SU-DHL-6 (cell line): ENCODE measurements at regions not wholly inside any gene's neighbourhood (a gene's known extent, or its start where the extent isn't known, plus 50 kb on each side); places are given as distances from the start of the nearest gene placed in this dataset.

Experiments used
- H2AFZ ChIP-seq: fragments of 200-600 bp; sonication (generic); 2 replicates; pipeline ENCODE4 v1.6.1; 2014; ENCODE audit warnings: low read depth, mild to moderate bottlenecking, moderate library complexity, mixed read lengths, antibody characterized with exemption, low read length; ENCODE audit not compliant: severe bottlenecking
- H3F3A ChIP-seq: fragments of 200-600 bp; shearing (Covaris generic); 2 replicates; pipeline ENCODE4 v1.6.0; 2016; ENCODE audit warnings: antibody characterized with exemption, mild to moderate bottlenecking; ENCODE audit not compliant: insufficient read depth
- H3K27ac ChIP-seq: fragments of 200-600 bp; sonication (generic); 2 replicates; pipeline ENCODE4 v1.5.1; 2016; ENCODE audit warnings: low read depth, mild to moderate bottlenecking, low read length, moderate library complexity, mixed read lengths
- H3K27me3 ChIP-seq: fragments of 200-600 bp; sonication (generic), shearing (Covaris generic); 2 replicates; pipeline ENCODE4 v1.6.0; 2014; ENCODE audit warnings: mild to moderate bottlenecking, low read length
- H3K36me3 ChIP-seq: fragments of 200-600 bp; sonication (generic); 2 replicates; pipeline ENCODE4 v1.6.1; 2014; ENCODE audit warnings: mild to moderate bottlenecking, low read length, mixed read lengths
- H3K4me2 ChIP-seq: fragments of 300-600, 200-600 bp; shearing (Covaris generic), sonication (generic); 2 replicates; pipeline ENCODE4 v1.6.0; 2014; ENCODE audit warnings: low read length, low read depth, mild to moderate bottlenecking; ENCODE audit not compliant: poor library complexity, severe bottlenecking
- H3K4me3 ChIP-seq: fragments of 200-600 bp; sonication (generic); 2 replicates; pipeline ENCODE4 v1.5.1; 2014; ENCODE audit warnings: antibody characterized with exemption, low read length, mild to moderate bottlenecking, mixed read lengths; ENCODE audit not compliant: insufficient read depth, poor library complexity, severe bottlenecking
- H3K79me2 ChIP-seq: fragments of 200-600 bp; sonication (generic); 2 replicates; pipeline ENCODE4 v1.6.1; 2014; ENCODE audit warnings: mild to moderate bottlenecking, low read length, moderate library complexity; ENCODE audit not compliant: insufficient read depth
- H3K9ac ChIP-seq: fragments of 200-600 bp; sonication (generic); 2 replicates; pipeline ENCODE4 v1.7.0; 2014; ENCODE audit warnings: mild to moderate bottlenecking, low read length
- H3K9me2 ChIP-seq: fragments of 200-600 bp; sonication (generic); replicated peaks from 2 replicates; pipeline ENCODE4 v1.6.1; 2014; ENCODE audit warnings: low read length; ENCODE audit not compliant: insufficient read depth
- H3K9me3 ChIP-seq: fragments of 200-600 bp; sonication (generic); 2 replicates; pipeline ENCODE4 v1.6.1; 2014; ENCODE audit warnings: low read length, mixed read lengths; ENCODE audit not compliant: insufficient read depth
- H4K20me1 ChIP-seq: fragments of 200-600 bp; sonication (generic); 2 replicates; pipeline ENCODE4 v1.6.1; 2014; ENCODE audit warnings: low read depth, mild to moderate bottlenecking, antibody characterized with exemption, low read length, moderate library complexity, mixed read lengths
- CTCF ChIP-seq: fragments of 200-600 bp; sonication (generic); IDR thresholded peaks from one replicate; pipeline ENCODE4 v1.5.1; 2017; ENCODE audit warnings: antibody characterized with exemption, mild to moderate bottlenecking, low read length, moderate library complexity; ENCODE audit not compliant: insufficient read depth, poor library complexity, severe bottlenecking
- EZH2phosphoT487 ChIP-seq: fragments of 200-600 bp; sonication (generic), shearing (Covaris generic); conservative IDR thresholded peaks from 2 replicates; pipeline ENCODE4 v1.6.1; 2018; ENCODE audit warnings: mild to moderate bottlenecking, antibody characterized with exemption, low read length, moderate library complexity, mixed read lengths

- no peaks in the 10 kb centered on the region for H3K9me2 ChIP-seq
- no peaks in the 10 kb centered on the region for H3K27me3 ChIP-seq
- no peak overlapping the region for H3K4me2 ChIP-seq
- H2AFZ ChIP-seq = no peak overlapping the region
- H3K27ac ChIP-seq = no peak overlapping the region
- H3F3A ChIP-seq = no peaks in the 10 kb centered on the region
- H3K9ac ChIP-seq = no peak overlapping the region
- no peaks in the 10 kb centered on the region for H3K79me2 ChIP-seq
- no peaks in the 10 kb centered on the region for H4K20me1 ChIP-seq
- H3K36me3 ChIP-seq = no peaks in the 10 kb centered on the region
- no peak overlapping the region for H3K4me3 ChIP-seq
- TF ChIP-seq EZH2phosphoT487 (no peak), CTCF (no peak)
- H3K9me3 ChIP-seq = no peaks in the 10 kb centered on the region
Measured at GRCh38 chr15:94001255-94001801, 230.0 kb upstream of the MCTP2 start.

GRCh38 chr15:94000606-94001005, 230.8 kb upstream of the MCTP2 start:
- no peaks in the 10 kb centered on the region for H3K79me2 ChIP-seq
- H3K9me3 ChIP-seq = no peaks in the 10 kb centered on the region
- no peaks in the 10 kb centered on the region for H3F3A ChIP-seq
- no peak overlapping the region for H3K4me3 ChIP-seq
- H3K9ac ChIP-seq = no peak overlapping the region
- H3K27ac ChIP-seq = no peak overlapping the region
- no peak overlapping the region for H3K4me2 ChIP-seq
- H3K9me2 ChIP-seq = no peaks in the 10 kb centered on the region
- H3K27me3 ChIP-seq = no peaks in the 10 kb centered on the region
- H2AFZ ChIP-seq = no peak overlapping the region
- no peak for TF ChIP-seq EZH2phosphoT487
- no peak for TF ChIP-seq CTCF
- no peaks in the 10 kb centered on the region for H4K20me1 ChIP-seq
- H3K36me3 ChIP-seq = no peaks in the 10 kb centered on the region

- Histone ChIP-seq H3K79me2 (no peaks in the 10 kb centered on the region), H4K20me1 (no peaks in the 10 kb centered on the region), H3K9me3 (no peaks in the 10 kb centered on the region), H3K27me3 (peaks cover 4% of the 10 kb centered on the region; the same call in 1 of the 2 replicates), H3F3A (no peaks in the 10 kb centered on the region), H3K4me2 (no peak overlapping the region), H3K9ac (no peak overlapping the region), H3K4me3 (no peak overlapping the region), H3K27ac (no peak overlapping the region), H3K36me3 (no peaks in the 10 kb centered on the region), H3K9me2 (no peaks in the 10 kb centered on the region), H2AFZ (no peak overlapping the region)
- TF ChIP-seq EZH2phosphoT487 (no peak), CTCF (peak; percentile 68)
Measured at GRCh38 chr15:93997071-93997658, 234.2 kb upstream of the MCTP2 start.
